Smooth muscle cell (in vitro differentiated cells): ENCODE measurements at regions not wholly inside any gene's neighbourhood (a gene's known extent, or its start where the extent isn't known, plus 50 kb on each side); places are given as distances from the start of the nearest gene placed in this dataset.
A peak's percentile ranks its signal among the peaks of the same experiment; 100 is the strongest.

Experiments
- DNase-seq: peaks from one replicate; lab custom pipeline; 2025; ENCODE audit not compliant: unreplicated experiment; lab: John Stamatoyannopoulos, UW
- H2AFZ ChIP-seq: fragments of 200-600 bp; sonication (generic); 2 replicates; pipeline ENCODE4 v1.6.0; 2016; ENCODE audit warnings: antibody characterized with exemption, low read depth, mild to moderate bottlenecking
- H3F3A ChIP-seq: fragments of 200-600 bp; sonication (generic); 2 replicates; pipeline ENCODE4 v1.6.0; 2017; ENCODE audit warnings: antibody characterized with exemption, low read depth
- H3K27ac ChIP-seq: fragments of 200-600 bp; sonication (generic); 2 replicates; pipeline ENCODE4 v1.5.1; 2016; ENCODE audit warnings: low read depth, mild to moderate bottlenecking
- H3K27me3 ChIP-seq: fragments of 200-600 bp; sonication (generic); 2 replicates; pipeline ENCODE4 v1.6.1; 2016; ENCODE audit warnings: low read depth, mild to moderate bottlenecking
- H3K36me3 ChIP-seq: fragments of 200-600 bp; sonication (generic); 2 replicates; pipeline ENCODE4 v1.5.1; 2016; ENCODE audit warnings: low read depth
- H3K4me1 ChIP-seq: fragments of 200-600 bp; sonication (generic); 2 replicates; pipeline ENCODE4 v1.5.1; 2016; ENCODE audit warnings: low read depth
- H3K4me2 ChIP-seq: fragments of 200-600 bp; sonication (generic); 2 replicates; pipeline ENCODE4 v1.6.0; 2016; ENCODE audit warnings: mild to moderate bottlenecking
- H3K4me3 ChIP-seq: fragments of 200-600 bp; sonication (generic); 2 replicates; pipeline ENCODE4 v1.5.1; 2016; ENCODE audit warnings: mild to moderate bottlenecking
- H3K79me2 ChIP-seq: fragments of 200-600 bp; sonication (generic); 2 replicates; pipeline ENCODE4 v1.6.0; 2016; ENCODE audit warnings: low read depth, mild to moderate bottlenecking
- H3K9ac ChIP-seq: fragments of 200-600 bp; sonication (generic); 2 replicates; pipeline ENCODE4 v1.6.0; 2016; ENCODE audit warnings: low read depth
- H3K9me3 ChIP-seq: fragments of 200-600 bp; sonication (generic); replicated peaks from 2 replicates; pipeline ENCODE4 v1.5.1; 2016; ENCODE audit warnings: low read depth
- H4K20me1 ChIP-seq: fragments of 200-600 bp; sonication (generic); 2 replicates; pipeline ENCODE4 v1.6.0; 2016; ENCODE audit warnings: low read depth
- CTCF ChIP-seq: fragments of 200-600 bp; sonication (generic); IDR thresholded peaks from 2 replicates; pipeline ENCODE4 v1.5.1; 2017; ENCODE audit warnings: borderline replicate concordance, mild to moderate bottlenecking, antibody characterized with exemption; ENCODE audit not compliant: insufficient read depth, poor library complexity, severe bottlenecking
- WGBS: methylation state at CpG from one replicate; pipeline ENCODE4 v1.1.7; 2016; ENCODE audit warnings: low lambda C conversion rate; 5-methylcytosine and 5-hydroxymethylcytosine counted together

GRCh38 chr1:199041173-199041914 lies 402.5 kb downstream of the PTPRC start:
- DNase-seq, result no peak
- Histone ChIP-seq H3K27ac (peak overlapping the region; percentile 55), H4K20me1 (no peaks in the 10 kb centered on the region), H3K9me3 (no peaks in the 10 kb centered on the region), H3K79me2 (no peaks in the 10 kb centered on the region), H3F3A (peaks cover 10% of the 10 kb centered on the region), H3K9ac (no peak overlapping the region), H3K4me3 (no peak overlapping the region), H3K4me1 (no peaks in the 10 kb centered on the region), H3K27me3 (no peaks in the 10 kb centered on the region), H3K36me3 (no peaks in the 10 kb centered on the region), H3K4me2 (peak overlapping the region; percentile 77), H2AFZ (peak overlapping the region; percentile 89)
- TF ChIP-seq CTCF, result no peak
- WGBS, result 17% methylated on average over 4 of the region's 4 CpGs

GRCh38 chr1:199042193-199042592 lies 403.4 kb downstream of the PTPRC start:
- no peak overlapping the region for H3K9ac ChIP-seq
- TF ChIP-seq CTCF, result no peak
- peak overlapping the region; percentile 77 for H3K4me2 ChIP-seq
- no peak for DNase-seq
- no peaks in the 10 kb centered on the region for H3K4me1 ChIP-seq
- no peaks in the 10 kb centered on the region for H3K9me3 ChIP-seq
- H3K36me3 ChIP-seq, result no peaks in the 10 kb centered on the region
- H2AFZ ChIP-seq, result no peak overlapping the region
- H3K27ac ChIP-seq, result peak overlapping the region; percentile 55
- H4K20me1 ChIP-seq, result no peaks in the 10 kb centered on the region
- peaks cover 10% of the 10 kb centered on the region for H3F3A ChIP-seq
- no peaks in the 10 kb centered on the region for H3K27me3 ChIP-seq
- 81% methylated on average over 1 of the region's 1 CpG for WGBS
- no peaks in the 10 kb centered on the region for H3K79me2 ChIP-seq
- no peak overlapping the region for H3K4me3 ChIP-seq

- Histone ChIP-seq H3K4me3 (no peak overlapping the region), H3K79me2 (no peaks in the 10 kb centered on the region), H3F3A (peaks cover 10% of the 10 kb centered on the region), H3K9me3 (no peaks in the 10 kb centered on the region), H3K9ac (no peak overlapping the region), H4K20me1 (no peaks in the 10 kb centered on the region), H3K4me2 (no peak overlapping the region), H3K36me3 (no peaks in the 10 kb centered on the region), H3K27me3 (no peaks in the 10 kb centered on the region), H2AFZ (peak overlapping the region; percentile 61), H3K4me1 (no peaks in the 10 kb centered on the region), H3K27ac (no peak overlapping the region)
- WGBS, result 50% methylated on average over 1 of the region's 1 CpG
- TF ChIP-seq CTCF, result no peak
- DNase-seq, result no peak
Observed at GRCh38 chr1:199044191-199044590, 405.4 kb downstream of the PTPRC start.

- H2AFZ ChIP-seq, result no peak overlapping the region
- H3K4me1 ChIP-seq, result no peaks in the 10 kb centered on the region
- H3K9me3 ChIP-seq, result no peaks in the 10 kb centered on the region
- no peak overlapping the region for H3K9ac ChIP-seq
- no peak overlapping the region for H3K4me2 ChIP-seq
- no peak for TF ChIP-seq CTCF
- no peaks in the 10 kb centered on the region for H4K20me1 ChIP-seq
- DNase-seq, result no peak
- H3F3A ChIP-seq, result peaks cover 10% of the 10 kb centered on the region
- H3K79me2 ChIP-seq, result no peaks in the 10 kb centered on the region
- H3K4me3 ChIP-seq, result no peak overlapping the region
- no peak overlapping the region for H3K27ac ChIP-seq
- no peaks in the 10 kb centered on the region for H3K27me3 ChIP-seq
- WGBS, result 100% methylated on average over 1 of the region's 1 CpG
- H3K36me3 ChIP-seq, result no peaks in the 10 kb centered on the region
Observed at GRCh38 chr1:199046618-199047017, 407.8 kb downstream of the PTPRC start.
